HG02763 (cell line): ENCODE measurements at regions not wholly inside any gene's neighbourhood (a gene's known extent, or its start where the extent isn't known, plus 50 kb on each side); places are given as distances from the start of the nearest gene placed in this dataset.
"Not testable (repeated sequence)": the region's sequence is repeated elsewhere in the genome, so short reads cannot be mapped to it uniquely, and the experiment has no call there.

ENCODE experiments used
- ATAC-seq: cut with Tn5 transposase; IDR thresholded peaks from one replicate; pipeline ENCODE4 v1.9.1; 2021; ENCODE audit warnings: mild to moderate bottlenecking, moderate library complexity; ENCODE audit not compliant: unreplicated experiment

DNA sequence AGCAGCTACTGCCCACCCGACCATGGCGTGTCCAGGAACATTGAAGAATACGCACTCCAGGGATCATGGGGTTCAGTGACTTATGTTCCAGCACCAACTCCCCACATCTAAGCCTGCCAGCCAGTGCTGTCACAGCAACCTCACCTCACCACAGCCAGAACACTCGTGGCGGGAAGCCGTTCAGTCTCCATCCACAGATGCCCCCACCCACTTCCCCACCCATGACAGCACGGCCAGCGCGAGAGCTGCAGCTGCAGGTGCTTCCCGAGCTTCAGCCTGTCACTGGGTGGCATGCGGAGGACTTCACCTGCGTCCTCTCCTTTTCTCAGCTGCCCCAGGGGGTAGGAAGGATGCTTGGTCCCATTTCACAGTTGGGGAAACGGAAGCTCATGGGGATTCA is 50.3 kb downstream of the RBFOX3 start:
- no peak for ATAC-seq

DNA sequence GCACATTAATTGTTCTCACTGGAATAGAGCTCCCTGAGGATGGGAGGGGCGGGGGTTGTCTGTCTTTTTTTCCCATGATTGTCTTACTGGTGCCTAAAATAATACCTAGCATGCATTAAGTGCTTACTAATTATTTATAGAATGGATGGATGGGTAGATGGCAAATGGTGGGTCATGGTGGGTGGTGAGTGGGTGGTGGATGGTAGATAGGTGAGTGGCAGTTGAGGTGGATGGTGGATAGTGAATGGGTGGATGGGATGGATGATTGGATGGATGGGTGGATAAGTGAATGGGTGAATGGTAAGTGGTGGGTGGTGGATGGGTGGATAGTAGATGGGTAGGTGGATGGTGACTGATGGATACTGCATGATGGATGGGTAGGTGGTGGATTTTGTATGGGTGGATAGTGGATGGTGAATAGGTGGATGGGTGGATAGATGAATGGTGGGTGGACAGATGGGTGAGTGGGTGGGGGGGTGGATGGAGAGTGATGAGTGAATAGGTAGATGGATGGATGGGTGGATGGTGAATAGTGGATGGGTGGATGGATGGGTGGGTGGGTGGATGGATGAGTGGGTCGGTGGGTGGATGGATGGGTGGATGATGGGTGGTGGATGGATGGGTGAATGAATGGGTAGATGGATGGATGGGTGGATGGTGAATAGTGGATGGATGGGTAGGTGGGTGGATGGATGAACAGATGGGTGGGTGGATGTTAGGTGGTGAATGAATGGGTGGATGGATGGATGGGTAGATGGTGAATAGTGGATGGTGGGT is 51.6 kb downstream of the RBFOX3 start:
- no peak for ATAC-seq

DNA sequence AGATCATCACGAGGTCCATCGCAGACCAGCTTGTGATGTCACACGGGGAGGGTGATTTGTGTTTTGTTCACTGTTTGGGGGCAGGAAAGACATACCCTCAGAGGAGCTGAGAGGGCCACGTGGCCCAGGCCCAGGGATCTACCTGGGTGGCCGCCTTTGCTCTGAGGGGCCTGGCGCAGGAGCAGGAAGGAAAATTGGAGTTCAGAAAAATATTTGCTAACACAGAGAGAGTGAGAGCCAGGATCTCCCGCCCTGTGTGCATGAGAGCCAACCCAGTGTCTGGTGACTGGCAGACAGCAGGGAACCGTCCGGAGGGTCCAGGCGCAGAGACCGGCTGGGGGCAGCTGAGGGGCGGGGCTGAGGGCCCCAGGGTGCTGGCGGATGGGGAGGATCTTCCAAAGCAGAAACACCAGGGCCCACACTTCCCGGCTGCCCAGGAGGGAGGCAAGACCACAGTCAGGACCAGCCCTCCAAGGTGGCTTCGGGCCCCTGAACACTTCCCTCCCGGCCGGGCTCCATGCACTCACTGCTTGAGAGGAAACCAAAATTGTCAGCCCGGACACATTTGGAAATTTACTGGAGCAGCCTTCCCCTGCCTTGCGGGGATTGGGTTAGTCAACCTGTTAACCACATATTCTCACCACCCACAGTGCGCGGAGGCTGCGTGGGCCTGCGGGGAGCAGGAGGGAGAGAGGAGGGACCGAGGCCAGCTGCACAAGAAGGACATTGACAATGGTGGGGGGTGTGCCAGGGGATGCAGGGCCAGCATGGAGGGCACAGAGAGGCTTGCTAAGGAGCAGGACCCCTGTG is 52.6 kb downstream of the RBFOX3 start:
- no peak for ATAC-seq

DNA sequence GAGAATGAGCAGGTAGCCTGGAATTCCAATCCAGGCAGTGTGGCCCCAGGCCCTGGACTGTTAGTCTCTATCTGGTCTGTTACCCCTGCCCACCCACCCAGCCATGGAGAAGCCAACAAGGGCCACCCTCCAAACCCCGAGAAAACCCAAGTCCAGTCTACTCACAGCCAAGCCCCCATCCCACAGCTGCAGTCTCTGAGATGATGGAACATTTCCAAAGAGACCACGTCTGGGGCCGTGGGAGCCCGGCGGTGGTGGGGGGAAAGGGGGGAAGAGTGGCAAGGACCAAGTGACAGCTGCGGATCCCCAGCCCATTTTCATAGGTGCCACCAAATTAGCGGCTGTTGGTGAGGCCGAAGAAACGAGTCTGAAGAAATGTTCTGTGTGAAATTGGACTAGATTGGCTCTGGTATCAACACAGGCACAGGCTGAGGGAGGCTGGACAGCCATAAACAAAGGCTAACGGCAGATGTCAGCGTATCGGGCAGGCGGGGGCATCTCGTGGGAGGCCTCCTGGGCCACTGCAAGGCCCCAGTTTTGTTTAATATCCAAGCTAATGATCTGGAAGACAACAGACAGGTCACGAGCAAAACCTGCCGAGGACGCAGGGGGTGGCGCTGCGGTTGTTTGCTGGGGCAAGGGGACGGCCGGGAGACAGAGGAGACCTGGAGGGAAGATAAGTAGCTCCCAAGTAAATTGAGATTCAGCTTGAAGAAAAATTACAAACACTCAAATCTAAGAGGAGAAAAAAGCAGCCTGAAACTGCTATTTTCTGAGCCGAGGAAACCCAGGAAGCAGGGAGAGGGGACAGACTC is 53.4 kb downstream of the RBFOX3 start:
- no peak for ATAC-seq

DNA sequence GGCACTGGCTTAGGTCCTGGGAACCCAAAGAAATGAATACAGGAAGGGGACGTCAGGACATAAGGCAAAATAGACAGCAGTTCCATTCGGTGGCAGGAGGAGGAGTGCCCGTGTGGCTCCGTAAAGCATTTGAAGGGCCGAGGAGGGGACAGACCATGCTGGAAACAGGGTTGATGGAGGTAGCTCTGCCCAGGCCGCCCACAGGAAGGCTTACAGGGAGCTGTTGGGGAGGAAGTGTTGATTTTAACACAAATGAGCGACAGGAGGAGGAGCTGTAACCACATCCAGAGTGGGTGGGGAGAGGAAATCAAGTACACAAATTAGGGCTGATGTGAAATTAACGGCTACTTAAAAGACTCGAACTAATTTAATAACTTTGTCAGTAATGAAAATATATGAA is 54.6 kb downstream of the RBFOX3 start:
- ATAC-seq = no peak

DNA sequence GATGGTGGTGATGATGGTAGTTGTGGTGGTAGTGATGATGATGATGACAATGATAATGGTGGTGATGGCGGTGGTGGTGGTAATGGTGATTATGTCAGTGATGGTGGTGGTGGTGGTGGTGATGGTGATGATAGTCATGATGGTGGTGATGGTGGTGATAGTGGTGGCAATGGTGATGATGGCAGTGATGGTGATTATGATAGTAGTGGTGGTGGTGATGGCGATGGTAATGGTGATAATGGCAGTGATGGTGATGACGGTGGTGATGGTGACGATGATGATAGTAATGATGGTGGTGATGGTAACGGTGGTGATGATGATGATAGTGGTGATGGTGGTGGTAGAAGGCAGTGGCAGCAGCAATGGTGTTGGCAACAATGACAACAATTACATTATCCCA is 55.3 kb downstream of the RBFOX3 start:
- ATAC-seq = no peak

DNA sequence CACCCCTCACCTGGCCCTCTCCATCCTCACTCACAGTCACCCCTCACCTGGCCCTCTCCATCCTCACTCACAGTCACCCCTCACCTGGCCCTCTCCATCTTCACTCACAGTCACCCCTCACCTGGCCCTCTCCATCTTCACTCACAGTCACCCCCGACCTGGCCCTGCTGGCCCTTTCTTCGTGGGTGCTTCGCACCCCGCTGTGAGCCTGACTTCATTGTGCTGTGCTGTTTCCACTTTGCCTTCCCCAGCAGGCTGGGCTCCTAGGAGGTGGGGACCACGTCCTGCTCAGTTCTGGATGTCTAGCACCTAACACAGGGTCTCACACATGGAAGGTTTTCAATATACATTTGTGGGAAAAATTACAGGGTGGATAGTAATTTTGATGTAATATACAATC is 56.5 kb downstream of the RBFOX3 start:
- ATAC-seq = not testable (repeated sequence)

DNA sequence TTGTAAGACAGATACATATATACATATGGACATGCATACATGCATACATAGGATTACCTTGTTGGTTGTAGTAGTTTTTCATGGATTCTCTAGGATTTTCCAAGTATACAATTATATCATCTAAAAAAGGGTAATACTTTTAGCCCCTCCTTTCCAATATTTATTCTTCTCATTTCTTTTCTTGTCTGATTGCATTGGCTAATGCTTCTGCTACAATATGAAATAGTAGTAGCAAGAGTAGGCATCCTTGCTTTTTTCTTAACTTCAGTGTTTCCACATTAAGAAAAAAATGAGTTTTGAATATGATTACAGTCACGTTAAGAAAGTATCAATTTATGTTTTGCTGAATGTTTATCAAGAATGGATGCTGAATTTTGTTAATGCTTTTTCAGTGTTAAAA is 58.0 kb downstream of the RBFOX3 start:
- no peak for ATAC-seq

DNA sequence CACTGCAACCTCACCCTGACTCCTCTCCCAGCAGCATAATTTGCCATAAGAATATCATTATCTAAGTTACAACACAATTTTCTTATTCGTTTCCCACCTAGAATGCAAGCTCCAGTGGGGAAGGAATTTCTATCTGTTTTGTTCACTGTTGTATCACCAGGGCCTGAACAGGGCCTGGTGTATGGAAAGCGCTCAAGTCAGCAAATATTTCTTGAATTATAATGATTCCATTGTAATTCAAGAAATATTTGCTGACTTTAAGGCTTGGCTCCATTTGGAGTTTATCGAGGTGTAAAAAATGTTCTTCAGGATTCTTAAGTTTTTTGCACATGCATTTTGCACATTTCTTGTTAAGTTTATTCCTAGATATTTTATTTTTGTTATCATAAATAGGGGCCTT is 58.4 kb downstream of the RBFOX3 start:
- ATAC-seq = no peak

DNA sequence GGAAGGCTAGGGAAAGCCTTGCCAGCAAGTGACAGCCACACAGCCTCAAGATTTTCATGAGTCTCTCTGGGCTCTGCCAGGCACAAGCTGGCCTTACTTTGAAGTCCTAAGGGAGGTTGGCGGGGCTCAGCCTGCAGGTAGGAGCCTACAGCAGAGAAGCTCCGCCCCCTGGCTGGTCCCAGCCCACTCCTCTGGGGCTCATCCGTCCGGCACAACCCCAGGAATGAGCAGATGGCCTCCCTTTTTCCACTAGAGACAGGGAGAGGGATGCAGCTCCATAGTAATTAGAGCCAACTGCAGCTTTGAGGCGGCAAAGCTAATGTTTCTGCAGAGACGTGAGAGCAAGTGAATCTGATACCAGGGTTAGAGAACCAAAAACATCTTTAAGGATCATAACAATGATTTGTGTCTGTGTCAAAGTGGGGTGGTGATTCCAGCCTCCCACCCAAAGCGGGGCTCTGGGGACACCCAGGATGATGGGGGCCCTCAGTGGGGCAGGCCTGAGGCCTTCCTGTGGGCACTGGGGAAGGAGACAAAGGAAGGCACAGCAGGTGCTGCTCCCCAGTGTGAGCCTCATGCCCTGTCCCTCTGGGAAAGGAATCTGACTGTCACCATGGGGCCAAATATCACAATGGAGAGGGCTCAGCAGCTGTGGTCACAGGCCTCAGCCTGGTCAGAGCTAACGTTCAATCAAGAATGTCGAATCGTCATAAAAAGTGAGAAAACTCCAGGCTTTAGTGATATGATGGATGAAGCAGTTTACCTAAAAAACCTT is 61.5 kb downstream of the RBFOX3 start:
- ATAC-seq = no peak

DNA sequence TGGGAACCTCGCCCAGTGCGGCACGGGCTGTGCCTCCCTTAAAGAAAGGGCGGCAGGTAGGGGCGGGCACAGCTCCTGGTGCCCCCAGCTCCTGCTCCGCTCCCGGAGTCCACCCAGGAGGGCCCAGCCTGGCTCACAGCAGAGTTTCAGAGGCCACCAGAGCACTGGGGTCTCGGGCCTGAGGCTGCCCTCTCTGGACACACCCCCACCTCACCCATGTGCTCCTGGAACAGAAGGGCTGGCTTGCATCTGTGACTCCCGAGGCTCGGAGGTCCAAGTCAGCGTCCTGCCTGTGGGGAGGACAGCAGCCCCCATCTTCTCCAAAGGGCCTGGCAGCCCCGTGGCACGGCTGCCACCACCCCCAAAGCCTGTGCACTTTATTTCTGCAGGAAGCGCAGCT is 62.7 kb downstream of the RBFOX3 start:
- ATAC-seq = no peak

DNA sequence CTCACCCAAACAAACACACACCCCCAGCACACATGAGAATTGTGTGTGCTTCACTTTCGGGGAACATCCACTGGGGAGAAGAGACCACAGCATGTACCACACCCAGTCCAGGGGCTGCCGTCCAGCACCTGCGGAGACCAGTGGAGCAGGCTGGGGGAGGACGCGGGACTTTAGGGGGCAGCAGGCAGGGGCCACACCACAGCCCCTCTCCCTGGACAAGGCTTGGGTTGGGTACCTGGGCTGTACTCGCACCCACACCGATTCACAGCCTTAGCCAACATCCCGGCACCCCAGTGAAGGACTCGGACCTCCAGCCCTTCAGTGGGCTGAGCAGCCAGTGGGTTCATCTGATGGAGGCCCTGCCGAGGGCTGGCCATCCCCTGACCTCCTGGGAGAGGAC is 63.3 kb downstream of the RBFOX3 start:
- no peak for ATAC-seq

DNA sequence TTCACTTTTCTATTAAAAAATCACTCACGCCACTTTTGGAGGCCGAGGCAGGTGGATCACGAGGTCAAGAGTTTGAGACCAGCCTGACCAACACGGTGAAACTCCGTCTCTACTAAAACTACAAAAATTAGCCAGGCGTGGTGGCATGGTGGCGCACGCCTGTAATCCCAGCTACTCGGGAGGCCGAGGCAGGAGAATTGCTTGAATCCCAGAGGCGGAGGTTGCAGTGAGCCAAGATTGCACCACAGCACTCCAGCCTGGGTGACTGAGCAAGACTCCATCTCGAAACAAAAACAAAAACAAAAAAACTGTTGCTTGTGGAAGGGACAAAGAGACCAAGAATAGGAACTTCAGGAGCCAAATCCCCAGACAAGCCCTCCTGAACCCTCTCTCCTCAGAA is 63.7 kb downstream of the RBFOX3 start:
- not testable (repeated sequence) for ATAC-seq

DNA sequence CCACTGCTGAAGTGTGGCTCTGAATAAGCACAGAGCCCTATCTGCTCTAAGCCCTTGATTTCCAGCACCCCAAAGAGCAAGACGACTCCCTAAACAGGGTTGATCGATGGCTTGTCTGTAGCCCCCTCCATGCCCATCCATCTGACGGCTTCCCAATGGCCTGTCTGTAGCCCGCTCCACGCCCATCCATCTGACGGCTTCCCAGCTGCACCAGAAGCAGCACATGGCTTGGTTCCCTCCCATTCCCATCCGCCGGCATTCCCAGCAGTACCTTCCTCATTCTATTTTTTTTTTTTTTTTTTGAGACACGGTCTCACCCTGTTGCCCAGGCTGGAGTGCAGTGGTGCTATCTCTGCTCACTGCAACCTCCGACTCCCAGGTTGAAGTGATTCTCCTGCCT is 64.5 kb downstream of the RBFOX3 start:
- ATAC-seq = no peak

DNA sequence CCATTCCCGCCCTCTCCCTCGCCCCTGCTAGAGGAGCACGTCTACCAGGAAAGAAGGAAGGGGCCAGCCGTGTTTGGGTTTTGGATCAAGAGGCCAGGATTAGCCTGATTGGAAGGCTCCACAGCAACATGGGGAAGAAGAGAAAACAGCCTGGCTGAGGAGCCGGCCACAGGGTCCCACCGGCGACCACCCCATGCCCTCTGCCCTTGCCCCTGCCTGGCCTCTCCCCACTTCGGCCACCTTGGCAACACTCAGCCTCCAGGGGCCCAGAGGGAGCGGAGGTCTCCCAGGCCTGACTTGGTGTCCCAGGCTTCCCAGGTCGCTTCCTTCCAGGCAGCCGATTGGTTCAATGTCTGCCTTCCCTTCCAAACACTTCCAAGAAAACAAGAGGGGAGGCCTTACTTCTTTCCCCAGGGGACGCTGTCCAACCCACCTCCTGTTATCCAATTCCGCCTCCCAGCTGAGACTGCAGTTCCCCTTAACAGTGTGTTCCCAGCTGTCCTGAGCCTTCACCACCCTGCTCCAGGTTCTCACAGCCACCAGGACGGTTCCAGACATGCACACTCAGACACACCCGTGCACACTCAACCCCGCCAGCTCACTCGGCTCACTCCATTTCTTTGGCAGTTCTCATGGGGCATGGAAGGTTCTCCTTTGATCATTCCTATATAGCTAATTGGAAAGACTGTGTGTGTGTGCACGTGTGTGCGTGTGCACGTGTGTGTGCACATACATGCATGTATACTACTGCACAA is 65.4 kb downstream of the RBFOX3 start:
- ATAC-seq = no peak

DNA sequence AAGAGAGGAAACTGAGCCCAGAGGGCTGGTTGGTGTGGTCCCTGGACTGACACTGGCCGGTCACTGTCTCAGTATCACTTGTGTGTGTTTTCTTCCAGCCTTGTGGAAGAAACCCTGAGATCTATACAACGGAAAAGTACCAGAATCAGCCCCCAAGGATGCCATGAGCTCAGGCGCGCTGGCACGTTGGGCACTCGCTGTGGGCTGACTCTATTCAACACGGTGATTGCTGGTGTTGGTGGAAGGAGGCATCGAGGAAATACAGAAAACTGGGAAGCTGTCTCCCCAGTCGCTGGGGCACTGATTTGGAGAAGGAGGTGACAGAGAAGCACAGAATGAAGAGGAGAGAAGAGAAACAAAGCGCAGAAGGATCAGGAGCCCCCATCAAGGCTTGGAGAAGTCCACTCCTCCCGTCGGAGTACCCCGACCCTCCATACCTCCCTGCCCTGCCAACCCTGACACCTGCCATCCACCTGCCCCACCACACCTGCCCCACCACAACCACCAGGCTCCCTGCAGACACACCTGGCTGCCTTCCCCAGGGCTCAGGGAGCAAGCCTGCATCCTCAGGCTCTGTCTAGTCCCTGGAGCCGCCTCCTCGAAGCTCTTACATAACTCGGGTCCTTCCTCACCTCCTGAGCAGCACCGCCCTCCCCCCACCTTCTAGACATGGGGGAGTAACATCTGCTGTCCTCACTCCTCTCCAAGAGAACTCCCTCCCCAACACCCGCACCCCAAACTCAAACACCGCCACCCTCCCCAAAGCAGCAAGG is 66.5 kb downstream of the RBFOX3 start:
- no peak for ATAC-seq

DNA sequence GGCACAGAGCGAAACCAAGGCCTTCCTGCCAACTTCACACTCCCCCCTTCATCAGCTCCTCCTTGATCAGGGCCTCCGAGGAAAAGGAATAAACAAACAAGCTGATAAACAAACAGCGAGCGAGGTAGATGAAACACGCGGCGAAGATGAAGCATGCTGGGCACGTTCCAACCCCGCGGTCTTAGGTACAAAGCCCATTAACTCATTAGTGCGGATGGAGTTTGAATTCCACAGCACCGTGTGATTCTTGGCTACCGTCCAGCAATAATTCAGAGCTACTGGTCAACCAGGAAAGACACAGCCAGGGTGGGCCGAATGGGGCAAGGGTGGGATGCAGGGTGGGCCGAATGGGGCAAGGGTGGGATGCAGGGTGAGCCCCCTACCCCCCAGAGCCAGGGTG is 67.3 kb downstream of the RBFOX3 start:
- ATAC-seq = no peak

DNA sequence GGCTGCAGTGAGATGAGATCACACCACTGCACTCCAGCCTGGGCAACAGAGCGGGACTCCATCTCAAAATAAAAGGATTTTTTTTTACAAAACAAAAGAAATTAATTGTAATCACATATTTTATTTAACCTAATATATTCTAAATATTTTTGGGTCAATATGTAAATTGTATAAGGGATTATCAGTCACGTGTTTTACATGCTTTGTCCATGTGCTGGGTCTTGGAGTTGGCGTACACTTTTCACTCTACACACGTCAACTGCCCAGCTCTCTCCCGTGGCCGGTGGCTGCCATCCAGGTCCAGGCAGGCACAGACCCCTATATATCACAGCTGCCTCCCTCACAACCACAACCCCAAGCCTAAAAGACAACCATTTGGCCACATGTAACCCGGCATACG is 68.1 kb downstream of the RBFOX3 start:
- ATAC-seq = no peak
